ENCODE measurements at regions not wholly inside any gene's neighbourhood (a gene's known extent, or its start where the extent isn't known, plus 50 kb on each side); places are given as distances from the start of the nearest gene placed in this dataset.

GRCh38 chr15:99445272-99445850 is 120.4 kb upstream of the MEF2A start:
- TF ChIP-seq CTCF (IDR thresholded peaks at IDR 0.05) (no peak), POLR2A (IDR thresholded peaks at IDR 0.05) (no peak)
